ENCODE measurements at regions not wholly inside any gene's neighbourhood (a gene's known extent, or its start where the extent isn't known, plus 50 kb on each side); places are given as distances from the start of the nearest gene placed in this dataset.

GRCh38 chr13:59299584-59299983 is 864.1 kb downstream of the DIAPH3 start:
- no peak for TF ChIP-seq CTCF (IDR thresholded peaks at IDR 0.05)
- no peak for TF ChIP-seq POLR2A (IDR thresholded peaks at IDR 0.05)
